ENCODE measurements at regions not wholly inside any gene's neighbourhood (a gene's known extent, or its start where the extent isn't known, plus 50 kb on each side); places are given as distances from the start of the nearest gene placed in this dataset.

DNA sequence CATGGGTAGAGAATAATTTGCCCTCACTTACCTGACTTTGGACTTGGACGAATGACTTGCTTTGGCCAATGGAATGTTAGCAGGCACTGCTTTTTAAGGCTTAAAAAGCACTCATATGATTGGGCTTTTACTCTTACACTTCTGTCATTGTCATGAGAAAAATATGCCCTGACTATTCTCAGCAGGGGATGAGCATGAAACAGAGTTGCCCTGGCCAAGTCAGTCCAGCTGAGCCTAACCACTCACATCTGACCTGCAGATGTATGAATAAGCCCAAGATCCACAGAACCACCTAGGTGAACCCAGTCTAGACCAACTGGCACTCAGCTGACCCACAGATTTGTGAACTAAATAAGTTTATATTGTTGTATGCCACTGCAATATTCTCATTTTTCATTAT, 573.5 kb downstream of the TNS3 start:
- no peak overlapping the region for H3K4me3 ChIP-seq (ENCODE audit: low read depth, low read length)
- TF ChIP-seq, protein P1, sequence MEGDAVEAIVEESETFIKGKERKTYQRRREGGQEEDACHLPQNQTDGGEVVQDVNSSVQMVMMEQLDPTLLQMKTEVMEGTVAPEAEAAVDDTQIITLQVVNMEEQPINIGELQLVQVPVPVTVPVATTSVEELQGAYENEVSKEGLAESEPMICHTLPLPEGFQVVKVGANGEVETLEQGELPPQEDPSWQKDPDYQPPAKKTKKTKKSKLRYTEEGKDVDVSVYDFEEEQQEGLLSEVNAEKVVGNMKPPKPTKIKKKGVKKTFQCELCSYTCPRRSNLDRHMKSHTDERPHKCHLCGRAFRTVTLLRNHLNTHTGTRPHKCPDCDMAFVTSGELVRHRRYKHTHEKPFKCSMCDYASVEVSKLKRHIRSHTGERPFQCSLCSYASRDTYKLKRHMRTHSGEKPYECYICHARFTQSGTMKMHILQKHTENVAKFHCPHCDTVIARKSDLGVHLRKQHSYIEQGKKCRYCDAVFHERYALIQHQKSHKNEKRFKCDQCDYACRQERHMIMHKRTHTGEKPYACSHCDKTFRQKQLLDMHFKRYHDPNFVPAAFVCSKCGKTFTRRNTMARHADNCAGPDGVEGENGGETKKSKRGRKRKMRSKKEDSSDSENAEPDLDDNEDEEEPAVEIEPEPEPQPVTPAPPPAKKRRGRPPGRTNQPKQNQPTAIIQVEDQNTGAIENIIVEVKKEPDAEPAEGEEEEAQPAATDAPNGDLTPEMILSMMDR (IDR thresholded peaks at IDR 0.05; ENCODE audit: low read depth, low read length) = no peak
- TF ChIP-seq, protein P2, sequence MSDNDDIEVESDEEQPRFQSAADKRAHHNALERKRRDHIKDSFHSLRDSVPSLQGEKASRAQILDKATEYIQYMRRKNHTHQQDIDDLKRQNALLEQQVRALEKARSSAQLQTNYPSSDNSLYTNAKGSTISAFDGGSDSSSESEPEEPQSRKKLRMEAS (IDR thresholded peaks at IDR 0.05; ENCODE audit: low read depth, low read length) = no peak
- TF ChIP-seq MYC (IDR thresholded peaks at IDR 0.05; ENCODE audit: low read depth, low read length) (no peak), POLR2A (IDR thresholded peaks at IDR 0.05; ENCODE audit: extremely low read depth, insufficient read length) (no peak)
- DNase-seq (ENCODE audit: low read depth) = no peak

DNA sequence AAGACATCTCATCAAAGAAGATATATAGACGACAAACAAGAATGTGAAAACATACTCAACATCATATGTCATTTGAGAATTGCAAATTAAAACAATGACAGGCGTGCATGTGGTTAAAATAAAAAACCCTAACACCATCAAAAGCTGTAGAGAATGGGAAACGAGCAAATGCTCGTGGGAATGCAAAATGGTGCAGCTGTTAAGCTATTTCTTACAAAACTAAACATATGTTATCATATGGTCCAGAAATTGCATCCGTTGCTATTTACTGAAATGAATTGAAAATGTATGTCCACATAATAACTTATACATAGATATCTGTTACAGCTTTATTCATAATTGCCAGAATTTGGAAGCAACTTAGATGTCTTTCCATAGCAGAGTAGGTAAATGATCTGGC, 574.4 kb downstream of the TNS3 start:
- no peak for TF ChIP-seq POLR2A (IDR thresholded peaks at IDR 0.05; ENCODE audit: extremely low read depth, insufficient read length)
- TF ChIP-seq, protein P1 (IDR thresholded peaks at IDR 0.05; ENCODE audit: low read depth, low read length) = no peak
- TF ChIP-seq, protein P2 (IDR thresholded peaks at IDR 0.05; ENCODE audit: low read depth, low read length) = no peak
- no peak for TF ChIP-seq MYC (IDR thresholded peaks at IDR 0.05; ENCODE audit: low read depth, low read length)

DNA sequence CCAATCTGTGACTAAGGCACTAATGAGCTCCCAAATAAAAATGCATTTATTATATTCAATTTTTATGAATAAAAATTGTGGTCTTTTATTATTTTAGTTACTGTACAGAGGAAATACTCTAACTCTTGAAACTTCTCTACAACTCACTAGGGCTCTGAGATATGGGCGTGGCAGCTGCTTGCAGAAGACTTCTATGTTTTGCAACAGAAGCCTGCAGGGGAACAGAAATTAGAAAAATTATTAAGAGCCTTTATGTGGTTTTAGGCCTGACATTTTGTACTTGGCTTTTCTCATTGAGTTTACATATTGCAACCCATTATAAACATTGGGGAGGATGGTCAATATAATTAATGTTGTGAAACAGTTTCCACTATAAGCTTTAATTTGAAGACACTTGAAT, 581.4 kb downstream of the TNS3 start:
- TF ChIP-seq, protein P2 (IDR thresholded peaks at IDR 0.05; ENCODE audit: low read depth, low read length) = no peak
- TF ChIP-seq POLR2A (IDR thresholded peaks at IDR 0.05; ENCODE audit: extremely low read depth, insufficient read length) (no peak), MYC (IDR thresholded peaks at IDR 0.05; ENCODE audit: low read depth, low read length) (no peak)
- TF ChIP-seq, protein P1 (IDR thresholded peaks at IDR 0.05; ENCODE audit: low read depth, low read length) = no peak
- DNase-seq (ENCODE audit: low read depth) = no peak
- no peak overlapping the region for H3K4me3 ChIP-seq (ENCODE audit: low read depth, low read length)

More for the DNA sequence above, 574.4 kb downstream of the TNS3 start:
- no peak overlapping the region for H3K4me3 ChIP-seq (ENCODE audit: low read depth, low read length)
- no peak for DNase-seq (ENCODE audit: low read depth)

DNA sequence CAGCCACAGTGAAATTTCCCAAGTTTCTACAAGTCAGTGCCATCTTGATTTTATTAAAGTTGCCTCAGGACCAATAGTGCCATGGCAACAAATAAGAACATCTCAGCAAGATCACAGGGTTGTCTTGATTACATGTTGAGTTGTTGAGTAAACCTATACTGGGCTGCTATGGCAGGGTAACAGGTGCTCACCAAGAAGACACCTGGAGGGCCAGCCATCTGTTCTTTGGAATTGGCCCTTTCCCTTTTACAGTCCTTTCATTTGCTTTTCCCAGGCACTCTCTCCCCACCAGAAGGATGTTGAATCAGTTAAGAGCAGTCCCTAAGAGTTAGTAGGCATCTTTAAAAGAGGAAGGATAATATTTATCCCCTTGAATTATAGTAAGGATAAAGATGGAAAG, 582.0 kb downstream of the TNS3 start:
- TF ChIP-seq MYC (IDR thresholded peaks at IDR 0.05; ENCODE audit: low read depth, low read length) (no peak), POLR2A (IDR thresholded peaks at IDR 0.05; ENCODE audit: extremely low read depth, insufficient read length) (no peak)
- TF ChIP-seq, protein P1 (IDR thresholded peaks at IDR 0.05; ENCODE audit: low read depth, low read length) = no peak
- TF ChIP-seq, protein P2 (IDR thresholded peaks at IDR 0.05; ENCODE audit: low read depth, low read length) = no peak
- no peak overlapping the region for H3K4me3 ChIP-seq (ENCODE audit: low read depth, low read length)
- no peak for DNase-seq (ENCODE audit: low read depth)

DNA sequence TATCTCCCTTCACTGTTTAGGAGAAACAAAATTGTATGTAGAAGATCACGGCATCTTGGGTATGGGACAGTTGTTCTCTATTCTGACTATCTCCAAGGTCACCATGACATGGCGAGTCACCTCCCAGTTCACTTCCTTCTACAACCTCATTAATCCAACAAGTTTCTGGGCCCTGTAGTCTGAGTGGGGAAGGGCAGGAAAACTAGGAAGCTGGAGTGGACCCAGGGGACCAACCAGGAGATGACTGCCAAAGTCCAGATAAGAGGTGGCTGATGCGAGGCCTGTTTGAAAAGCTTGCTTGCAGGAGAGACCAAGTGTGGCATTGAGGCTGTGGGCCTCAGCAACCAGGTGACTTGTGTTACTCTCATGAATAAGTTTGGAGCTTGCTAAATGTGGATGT, 584.9 kb downstream of the TNS3 start:
- DNase-seq (ENCODE audit: low read depth) = no peak
- TF ChIP-seq, protein P2 (IDR thresholded peaks at IDR 0.05; ENCODE audit: low read depth, low read length) = no peak
- no peak for TF ChIP-seq POLR2A (IDR thresholded peaks at IDR 0.05; ENCODE audit: extremely low read depth, insufficient read length)
- TF ChIP-seq, protein P1 (IDR thresholded peaks at IDR 0.05; ENCODE audit: low read depth, low read length) = no peak
- TF ChIP-seq MYC (IDR thresholded peaks at IDR 0.05; ENCODE audit: low read depth, low read length) = no peak
- no peak overlapping the region for H3K4me3 ChIP-seq (ENCODE audit: low read depth, low read length)

DNA sequence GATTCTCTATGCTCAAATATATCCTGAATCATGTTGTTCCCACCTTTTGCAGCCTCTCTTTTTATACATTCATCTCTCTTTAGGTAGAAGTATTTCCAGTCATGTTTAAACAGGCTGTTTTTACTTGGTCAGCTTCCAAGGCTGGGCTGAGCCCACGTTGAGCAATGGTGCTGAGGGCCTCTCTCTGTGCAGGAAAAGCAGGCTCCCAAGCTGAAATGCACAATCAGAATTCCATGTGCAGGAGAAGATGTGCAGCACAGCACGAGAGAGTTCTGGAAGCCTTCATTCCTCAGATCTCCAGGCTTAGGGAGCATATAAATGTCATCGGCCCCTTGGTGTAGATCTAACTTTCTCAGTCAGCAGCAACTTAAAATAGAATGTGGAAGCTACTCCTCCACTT, 588.5 kb downstream of the TNS3 start:
- DNase-seq (ENCODE audit: low read depth) = no peak
- TF ChIP-seq, protein P2 (IDR thresholded peaks at IDR 0.05; ENCODE audit: low read depth, low read length) = no peak
- TF ChIP-seq POLR2A (IDR thresholded peaks at IDR 0.05; ENCODE audit: extremely low read depth, insufficient read length) (no peak), MYC (IDR thresholded peaks at IDR 0.05; ENCODE audit: low read depth, low read length) (no peak)
- TF ChIP-seq, protein P1 (IDR thresholded peaks at IDR 0.05; ENCODE audit: low read depth, low read length) = no peak
- H3K4me3 ChIP-seq (ENCODE audit: low read depth, low read length) = no peak overlapping the region
